BE2C (cell line): ENCODE measurements at regions not wholly inside any gene's neighbourhood (a gene's known extent, or its start where the extent isn't known, plus 50 kb on each side); places are given as distances from the start of the nearest gene placed in this dataset.

Source experiments
- DNase-seq: peaks from one replicate; pipeline ENCODE4 v3.0.0-alpha.2; 2020
- H3K27me3 ChIP-seq: fragments of 250-450 bp; sonication (Bioruptor Pico); 2 replicates; pipeline ENCODE4 v1.5.1; 2020; ENCODE audit warnings: mild to moderate bottlenecking
- H3K36me3 ChIP-seq: fragments of 250-450 bp; sonication (Bioruptor Pico); 2 replicates; pipeline ENCODE4 v1.5.1; 2020; ENCODE audit warnings: mild to moderate bottlenecking
- H3K4me1 ChIP-seq: fragments of 250-450 bp; sonication (Bioruptor Pico); 2 replicates; pipeline ENCODE4 v1.5.1; 2020
- H3K4me3 ChIP-seq: 2 replicates; pipeline ENCODE4 v1.5.1; 2011; ENCODE audit warnings: low read depth, low read length
- H3K9me3 ChIP-seq: fragments of 250-450 bp; sonication (Bioruptor Pico); 2 replicates; pipeline ENCODE4 v1.5.1; 2020
- TF ChIP-seq, protein P1 (sequence below): IDR thresholded peaks from 2 replicates; pipeline ENCODE4 v1.5.1; 2012; ENCODE audit warnings: mild to moderate bottlenecking, low read depth, low read length

DNA sequence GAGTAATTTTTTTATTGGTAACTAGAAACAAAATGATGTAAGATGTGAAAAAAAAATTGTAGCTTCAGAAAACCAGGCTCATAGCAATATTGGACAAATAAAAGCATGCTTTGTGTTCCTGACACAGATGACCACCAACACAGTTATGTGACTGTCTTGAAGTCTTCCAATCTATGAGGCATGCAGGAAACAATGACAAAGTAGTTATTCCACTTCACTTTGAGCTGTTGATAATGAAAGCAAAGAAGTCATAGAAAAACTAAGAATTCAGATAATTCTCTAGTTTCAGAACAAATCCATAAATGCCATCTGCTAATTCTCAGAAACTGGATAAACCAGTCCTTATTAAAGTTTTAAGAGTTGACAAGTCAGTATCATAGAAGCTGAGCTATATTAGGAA, 378.4 kb upstream of the SEMA3D start:
- DNase-seq = no peak
- no peaks in the 10 kb centered on the region for H3K9me3 ChIP-seq
- TF ChIP-seq, protein P1, sequence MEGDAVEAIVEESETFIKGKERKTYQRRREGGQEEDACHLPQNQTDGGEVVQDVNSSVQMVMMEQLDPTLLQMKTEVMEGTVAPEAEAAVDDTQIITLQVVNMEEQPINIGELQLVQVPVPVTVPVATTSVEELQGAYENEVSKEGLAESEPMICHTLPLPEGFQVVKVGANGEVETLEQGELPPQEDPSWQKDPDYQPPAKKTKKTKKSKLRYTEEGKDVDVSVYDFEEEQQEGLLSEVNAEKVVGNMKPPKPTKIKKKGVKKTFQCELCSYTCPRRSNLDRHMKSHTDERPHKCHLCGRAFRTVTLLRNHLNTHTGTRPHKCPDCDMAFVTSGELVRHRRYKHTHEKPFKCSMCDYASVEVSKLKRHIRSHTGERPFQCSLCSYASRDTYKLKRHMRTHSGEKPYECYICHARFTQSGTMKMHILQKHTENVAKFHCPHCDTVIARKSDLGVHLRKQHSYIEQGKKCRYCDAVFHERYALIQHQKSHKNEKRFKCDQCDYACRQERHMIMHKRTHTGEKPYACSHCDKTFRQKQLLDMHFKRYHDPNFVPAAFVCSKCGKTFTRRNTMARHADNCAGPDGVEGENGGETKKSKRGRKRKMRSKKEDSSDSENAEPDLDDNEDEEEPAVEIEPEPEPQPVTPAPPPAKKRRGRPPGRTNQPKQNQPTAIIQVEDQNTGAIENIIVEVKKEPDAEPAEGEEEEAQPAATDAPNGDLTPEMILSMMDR = no peak
- H3K4me3 ChIP-seq = no peak overlapping the region
- H3K36me3 ChIP-seq = no peaks in the 10 kb centered on the region
- no peaks in the 10 kb centered on the region for H3K27me3 ChIP-seq
- H3K4me1 ChIP-seq = no peaks in the 10 kb centered on the region

DNA sequence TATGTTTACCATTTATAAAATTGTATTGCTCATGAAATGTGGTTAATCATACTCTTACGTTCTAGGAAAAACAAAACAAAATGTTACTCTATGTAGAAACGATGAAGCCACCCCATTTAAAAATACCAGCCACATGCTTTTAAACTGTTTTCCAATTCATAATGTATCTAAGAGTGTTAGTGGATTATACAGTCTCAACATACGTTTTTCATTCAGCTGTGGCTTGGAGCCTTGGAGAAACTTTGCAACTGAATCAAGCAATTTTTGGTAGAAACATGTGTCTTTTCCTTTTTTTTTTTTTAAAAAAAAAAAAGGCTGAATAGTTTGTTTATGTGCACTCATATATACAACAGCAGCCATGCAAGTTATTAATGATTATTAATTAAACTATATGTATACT, 378.0 kb upstream of the SEMA3D start:
- Histone ChIP-seq H3K4me3 (no peak overlapping the region), H3K4me1 (no peaks in the 10 kb centered on the region), H3K9me3 (no peaks in the 10 kb centered on the region), H3K36me3 (no peaks in the 10 kb centered on the region), H3K27me3 (no peaks in the 10 kb centered on the region)
- no peak for DNase-seq
- TF ChIP-seq, protein P1 = no peak

DNA sequence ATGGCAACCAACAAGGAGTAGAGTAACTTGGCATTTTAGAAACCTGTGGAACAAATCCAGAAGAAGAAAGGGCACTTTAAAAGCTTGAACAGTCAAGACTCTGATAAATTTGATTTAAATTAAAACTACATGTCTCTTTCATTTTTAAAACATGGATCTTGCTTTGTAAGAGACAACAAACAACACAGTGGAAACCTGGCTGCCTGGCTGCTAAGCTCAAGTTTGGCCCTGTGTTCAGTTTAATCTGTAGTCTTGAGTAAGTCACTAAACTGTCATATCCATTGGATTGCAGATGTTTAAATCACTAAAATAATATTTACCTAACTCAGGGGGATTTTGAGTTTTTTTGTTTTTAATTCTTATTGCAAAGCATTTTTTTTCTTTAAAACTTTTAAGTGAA, 374.9 kb upstream of the SEMA3D start:
- H3K9me3 ChIP-seq = no peaks in the 10 kb centered on the region
- H3K27me3 ChIP-seq = no peaks in the 10 kb centered on the region
- H3K36me3 ChIP-seq = no peaks in the 10 kb centered on the region
- DNase-seq = no peak
- TF ChIP-seq, protein P1 = no peak
- H3K4me3 ChIP-seq = no peak overlapping the region
- no peaks in the 10 kb centered on the region for H3K4me1 ChIP-seq

DNA sequence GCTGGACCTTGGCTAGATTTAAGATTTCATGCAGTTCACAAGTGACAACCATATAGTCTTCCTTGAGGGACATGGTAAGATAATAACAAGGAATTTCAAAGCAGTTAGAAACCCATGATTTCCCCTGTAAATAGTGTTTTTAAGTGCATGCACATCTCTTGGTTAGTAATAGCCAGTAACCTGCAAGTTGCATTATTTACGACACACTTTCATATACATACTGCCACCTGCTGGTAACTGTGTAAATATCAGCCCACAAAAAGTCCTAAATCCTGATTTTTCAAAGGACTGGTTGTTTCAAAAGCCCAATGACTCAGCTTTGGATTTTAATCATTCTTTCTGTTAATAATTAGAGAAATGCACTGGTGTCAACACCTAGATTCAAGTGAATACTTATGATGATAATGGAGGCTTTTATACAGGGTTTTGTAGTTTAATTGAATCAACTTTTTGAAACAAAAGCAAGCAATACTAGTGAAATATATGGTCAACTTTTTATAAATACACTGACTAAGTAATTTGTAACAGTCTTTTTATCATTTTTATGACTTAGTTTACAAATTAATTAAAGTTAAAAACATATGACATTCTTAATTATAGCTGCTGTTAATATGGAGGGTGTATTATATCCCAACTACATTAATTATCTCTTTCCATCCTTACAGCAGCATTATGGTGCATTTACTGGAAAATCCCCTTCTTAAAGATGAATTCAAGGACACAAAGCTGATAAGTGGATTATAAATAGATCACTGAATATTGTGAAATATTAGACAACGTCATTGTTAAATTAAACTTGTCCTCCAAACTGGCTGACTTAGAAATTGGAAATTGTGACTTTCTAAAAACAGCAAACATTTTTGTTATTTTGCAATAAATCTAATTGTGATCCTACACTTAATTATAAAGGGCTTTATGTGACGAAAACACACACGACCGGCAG, 367.7 kb upstream of the SEMA3D start:
- TF ChIP-seq, protein P1 = peak; percentile 73
- H3K4me3 ChIP-seq = no peak overlapping the region
- H3K4me1 ChIP-seq = peaks cover 3% of the 10 kb centered on the region; the same call in 1 of the 2 replicates
- H3K9me3 ChIP-seq = no peaks in the 10 kb centered on the region
- DNase-seq = peak; percentile 17
- H3K27me3 ChIP-seq = no peaks in the 10 kb centered on the region
- H3K36me3 ChIP-seq = no peaks in the 10 kb centered on the region

DNA sequence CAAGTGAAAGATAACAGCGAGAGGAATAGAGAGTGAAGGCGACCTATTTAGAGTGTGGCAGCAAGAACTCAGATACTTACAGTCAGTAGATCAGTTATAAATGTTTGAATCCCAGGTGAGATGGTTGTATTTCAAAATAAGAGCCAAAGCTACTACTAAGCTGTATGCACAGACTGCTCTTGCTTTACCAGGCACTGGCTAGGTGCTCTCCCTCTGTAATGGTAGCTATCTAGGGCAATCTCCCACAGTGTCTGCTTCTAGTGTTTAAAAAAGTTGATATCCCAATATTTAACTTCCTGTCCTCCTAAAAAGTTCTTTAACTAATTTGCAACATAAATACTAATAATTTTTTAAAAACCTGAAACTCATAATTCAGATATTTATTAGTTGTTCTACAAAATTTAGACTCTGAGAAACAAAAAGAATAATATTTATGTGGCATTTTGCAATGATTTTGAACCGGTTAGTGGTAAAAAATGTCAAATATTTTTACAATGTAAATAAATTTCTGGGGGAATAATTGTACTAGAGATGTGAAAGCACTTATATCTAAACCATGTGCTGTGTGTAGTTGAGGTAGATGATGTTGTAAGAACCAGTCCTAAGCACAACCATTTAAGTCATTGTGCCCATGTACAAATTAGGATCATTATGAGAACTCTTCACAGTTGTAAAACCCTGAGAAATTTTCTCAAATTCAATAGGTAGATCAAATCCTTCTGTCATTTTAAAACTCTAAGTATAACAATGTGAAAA, 349.3 kb upstream of the SEMA3D start:
- no peak for DNase-seq
- H3K9me3 ChIP-seq = no peaks in the 10 kb centered on the region
- no peaks in the 10 kb centered on the region; the same call in 1 of the 2 replicates for H3K36me3 ChIP-seq
- H3K4me1 ChIP-seq = no peaks in the 10 kb centered on the region
- H3K27me3 ChIP-seq = no peaks in the 10 kb centered on the region
- TF ChIP-seq, protein P1 = no peak
- no peak overlapping the region for H3K4me3 ChIP-seq

DNA sequence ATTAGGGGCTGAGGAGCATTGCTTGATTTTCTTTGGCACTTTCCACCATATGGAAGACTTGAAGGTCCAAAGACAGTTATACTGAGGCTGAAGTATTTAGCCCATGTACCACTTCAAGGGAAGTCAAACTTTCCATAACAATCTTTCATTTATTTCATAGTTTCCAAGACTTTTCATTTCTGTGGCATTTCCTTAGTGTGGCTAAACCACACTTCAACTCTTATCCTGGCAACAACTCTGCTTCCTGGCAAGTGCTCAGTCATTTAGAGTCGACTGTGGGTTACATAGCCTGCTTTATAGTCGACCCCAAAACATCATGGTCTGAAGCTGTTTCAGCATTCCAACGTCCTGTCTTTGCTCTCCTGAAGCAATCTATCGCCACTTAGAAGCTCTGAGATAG, 343.0 kb upstream of the SEMA3D start:
- Histone ChIP-seq H3K4me3 (no peak overlapping the region), H3K36me3 (no peaks in the 10 kb centered on the region; the same call in 1 of the 2 replicates), H3K27me3 (no peaks in the 10 kb centered on the region), H3K9me3 (no peaks in the 10 kb centered on the region), H3K4me1 (no peaks in the 10 kb centered on the region)
- no peak for DNase-seq
- TF ChIP-seq, protein P1 = no peak
